IMR-90 (cell line): ENCODE measurements at regions not wholly inside any gene's neighbourhood (a gene's known extent, or its start where the extent isn't known, plus 50 kb on each side); places are given as distances from the start of the nearest gene placed in this dataset.

Experiments used
- ATAC-seq: fragments of 200-7000 bp; cut with Tn5 transposase; 2 replicates; pipeline ENCODE4 v1.9.1; 2020; ENCODE audit warnings: low read depth, mild to moderate bottlenecking, moderate library complexity
- BruUV-seq: library from RNA; stranded (reverse); fragments of 400-500 nt; replicated peaks from 2 replicates; lab custom pipeline; 2021; lab: Mats Ljungman, UMichigan
- CTCF ChIA-PET: fragments of 300-600 bp; formaldehyde crosslinking; extraction: SDS; loops from one replicate; lab custom pipeline; 2021; ENCODE audit warnings: antibody characterized with exemption; lab: Yijun Ruan, JAX
- POLR2A ChIA-PET: fragments of 300-600 bp; sonication (Branson Sonifier 250); formaldehyde crosslinking; loops from one replicate; lab custom pipeline; 2022; ENCODE audit warnings: antibody characterized with exemption; ENCODE audit not compliant: unreplicated experiment; lab: Charles Lee
- DNase-seq: peaks from one replicate; pipeline ENCODE4 v3.0.0; 2013
- H2AFZ ChIP-seq: replicated peaks from 2 replicates; pipeline ENCODE3; 2013; ENCODE audit warnings: low read length, mild to moderate bottlenecking; ENCODE audit not compliant: poor library complexity
- H2AK5ac ChIP-seq: 2 replicates; pipeline ENCODE4 v1.6.1; 2013; ENCODE audit warnings: low read depth, low read length, inconsistent platforms
- H2AK9ac ChIP-seq: replicated peaks from 2 replicates; pipeline ENCODE3; 2013; ENCODE audit warnings: mild to moderate bottlenecking, low read depth, low read length, moderate library complexity; ENCODE audit not compliant: poor library complexity
- H2BK120ac ChIP-seq: 2 replicates; pipeline ENCODE4 v1.6.1; 2013; ENCODE audit warnings: low read depth, low read length, inconsistent platforms
- H2BK15ac ChIP-seq: 3 replicates; pipeline ENCODE4 v1.6.1; 2013; ENCODE audit warnings: low read depth, low read length, inconsistent platforms
- H2BK20ac ChIP-seq: 2 replicates; pipeline ENCODE4 v1.6.1; 2013; ENCODE audit warnings: low read depth, mild to moderate bottlenecking, inconsistent platforms, low read length, moderate library complexity
- H2BK5ac ChIP-seq: 2 replicates; pipeline ENCODE4 v1.6.1; 2013; ENCODE audit warnings: mild to moderate bottlenecking, low read depth, low read length, inconsistent platforms; ENCODE audit not compliant: poor library complexity, severe bottlenecking
- H3K14ac ChIP-seq: replicated peaks from 2 replicates; pipeline ENCODE4 v1.6.1; 2013; ENCODE audit warnings: low read depth, low read length, inconsistent platforms
- H3K18ac ChIP-seq: 2 replicates; pipeline ENCODE4 v1.6.1; 2013; ENCODE audit warnings: low read depth, low read length, control low read depth
- H3K23ac ChIP-seq: 2 replicates; pipeline ENCODE4 v1.6.1; 2013; ENCODE audit warnings: low read depth, low read length, inconsistent platforms
- H3K27ac ChIP-seq: 2 replicates; pipeline ENCODE4 v1.5.1; 2013; ENCODE audit warnings: mild to moderate bottlenecking, control low read depth, low read length; ENCODE audit not compliant: insufficient read depth
- H3K27me3 ChIP-seq: 2 replicates; pipeline ENCODE4 v1.6.1; 2013; ENCODE audit warnings: low read length; ENCODE audit not compliant: control insufficient read depth, insufficient read depth
- H3K36me3 ChIP-seq: 2 replicates; pipeline ENCODE4 v1.6.1; 2013; ENCODE audit warnings: low read length, mixed read lengths; ENCODE audit not compliant: control insufficient read depth, insufficient read depth
- H3K4ac ChIP-seq: 2 replicates; pipeline ENCODE4 v1.6.1; 2013; ENCODE audit warnings: low read depth, low read length, inconsistent platforms
- H3K4me1 ChIP-seq: 2 replicates; pipeline ENCODE4 v1.6.1; 2013; ENCODE audit warnings: low read length, mixed read lengths; ENCODE audit not compliant: control insufficient read depth, insufficient read depth
- H3K4me2 ChIP-seq: 2 replicates; pipeline ENCODE4 v1.6.1; 2013; ENCODE audit warnings: low read depth, mild to moderate bottlenecking, control low read depth, low read length, moderate library complexity
- H3K4me3 ChIP-seq: 2 replicates; pipeline ENCODE4 v1.5.1; 2013; ENCODE audit warnings: low read depth, mild to moderate bottlenecking, control low read depth, low read length, moderate library complexity; ENCODE audit not compliant: insufficient read depth
- H3K56ac ChIP-seq: 2 replicates; pipeline ENCODE4 v1.6.1; 2013; ENCODE audit warnings: low read length, inconsistent platforms; ENCODE audit not compliant: insufficient read depth; ENCODE audit errors: extremely low read depth
- H3K79me1 ChIP-seq, 2 experiments: 2 replicates each; pipeline ENCODE4 v1.6.1; 2013; ENCODE audit warnings: low read length in 2 of 2, inconsistent platforms in 1 of 2, low read depth in 1 of 2
- H3K9ac ChIP-seq: 2 replicates; pipeline ENCODE4 v1.6.1; 2013; ENCODE audit warnings: low read depth, low read length, control low read depth
- H3K9me1 ChIP-seq: 2 replicates; pipeline ENCODE4 v1.6.1; 2013; ENCODE audit warnings: low read length, inconsistent platforms; ENCODE audit not compliant: insufficient read depth
- H3K9me3 ChIP-seq: 2 replicates; pipeline ENCODE4 v1.6.1; 2013; ENCODE audit warnings: low read length; ENCODE audit not compliant: control insufficient read depth, insufficient read depth
- H4K20me1 ChIP-seq: 2 replicates; pipeline ENCODE4 v1.6.1; 2013; ENCODE audit warnings: low read length, inconsistent platforms; ENCODE audit not compliant: insufficient read depth
- H4K5ac ChIP-seq: 2 replicates; pipeline ENCODE4 v1.6.1; 2013; ENCODE audit warnings: mild to moderate bottlenecking, low read depth, low read length, control low read depth
- H4K8ac ChIP-seq, 2 experiments: 2 replicates each; pipeline ENCODE4 v1.6.1; 2013; ENCODE audit warnings: low read depth in 2 of 2, low read length in 2 of 2, control low read depth in 1 of 2, inconsistent platforms in 1 of 2
- H4K91ac ChIP-seq: 2 replicates; pipeline ENCODE4 v1.6.1; 2013; ENCODE audit warnings: low read depth, low read length, inconsistent platforms; ENCODE audit not compliant: insufficient read depth
- BHLHE40 ChIP-seq: fragments of 150-350 bp; IDR thresholded peaks from 2 replicates; pipeline ENCODE4 v1.6.1; 2016; ENCODE audit warnings: mild to moderate bottlenecking, low read depth, low read length
- CEBPB ChIP-seq: IDR thresholded peaks from 2 replicates; pipeline ENCODE4 v1.6.1; 2012; ENCODE audit warnings: low read depth, low read length, improper control_type of control experiment
- CHD1 ChIP-seq: IDR thresholded peaks from 2 replicates; pipeline ENCODE4 v1.6.1; 2012; ENCODE audit warnings: low read depth, low read length, improper control_type of control experiment
- CTCF ChIP-seq: conservative IDR thresholded peaks from 2 replicates; pipeline ENCODE4 v1.5.1; 2012; ENCODE audit warnings: mild to moderate bottlenecking, low read depth, low read length, improper control_type of control experiment
- FOS ChIP-seq: fragments of 150-350 bp; IDR thresholded peaks from 2 replicates; pipeline ENCODE4 v1.6.1; 2016; ENCODE audit warnings: low read depth, low read length
- MAFK ChIP-seq: IDR thresholded peaks from 2 replicates; pipeline ENCODE4 v1.6.1; 2012; ENCODE audit warnings: low read depth, low read length, improper control_type of control experiment
- MAZ ChIP-seq: IDR thresholded peaks from 2 replicates; pipeline ENCODE4 v1.6.1; 2012; ENCODE audit warnings: low read depth, mild to moderate bottlenecking, low read length, improper control_type of control experiment, moderate library complexity, borderline replicate concordance
- MXI1 ChIP-seq: IDR thresholded peaks from 2 replicates; pipeline ENCODE4 v1.6.1; 2012; ENCODE audit warnings: low read depth, mild to moderate bottlenecking, low read length, moderate library complexity, borderline replicate concordance
- NFE2L2 ChIP-seq: fragments of 150-350 bp; IDR thresholded peaks from 2 replicates; pipeline ENCODE4 v1.6.1; 2016; ENCODE audit warnings: low read depth, mild to moderate bottlenecking, low read length
- POLR2A ChIP-seq: IDR thresholded peaks from 2 replicates; pipeline ENCODE4 v1.6.1; 2012; ENCODE audit warnings: mild to moderate bottlenecking, low read depth, low read length
- RAD21 ChIP-seq: IDR thresholded peaks from 2 replicates; pipeline ENCODE4 v1.6.1; 2012; ENCODE audit warnings: low read length, improper control_type of control experiment
- RCOR1 ChIP-seq: IDR thresholded peaks from 2 replicates; pipeline ENCODE4 v1.6.1; 2012; ENCODE audit warnings: mild to moderate bottlenecking, low read length, improper control_type of control experiment; ENCODE audit not compliant: insufficient replicate concordance
- RFX5 ChIP-seq: IDR thresholded peaks from 2 replicates; pipeline ENCODE4 v1.8.0; 2012; ENCODE audit warnings: low read depth, mild to moderate bottlenecking, low read length, moderate library complexity
- SMC3 ChIP-seq: fragments of 150-350 bp; IDR thresholded peaks from 2 replicates; pipeline ENCODE4 v1.6.1; 2016; ENCODE audit warnings: low read depth, mild to moderate bottlenecking, antibody characterized with exemption, low read length, moderate library complexity
- WGBS, 2 experiments: methylation state at CpG; one replicate each; pipeline versions ENCODE4 v1.1.5 to v1.1.7; 2013; ENCODE audit warnings: missing lambda C conversion rate in 2 of 2; ENCODE audit not compliant: insufficient read length in 1 of 2; ENCODE audit errors: extremely low coverage in 2 of 2; 5-methylcytosine and 5-hydroxymethylcytosine counted together
- dilution Hi-C: fragments of 300-500 bp; cut with HindIII; formaldehyde crosslinking; loops from one replicate; pipeline ENCODE4 v1.14.3; 2018; ENCODE audit warnings: low sequenced_read_pairs; ENCODE audit not compliant: unreplicated experiment
- in situ Hi-C: fragments of 300-500 bp; cut with MboI; formaldehyde crosslinking; loops from 3 replicates; pipeline ENCODE4 v1.14.3; 2019; ENCODE audit warnings: low sequenced_read_pairs, inconsistent platforms, mixed read lengths
- intact Hi-C: fragments of 100-400 bp; cut with micrococcal nuclease; formaldehyde crosslinking; loops from 2 replicates; pipeline ENCODE4 v1.10.0; 2022
- TF ChIP-seq, protein P1 (sequence below): fragments of 150-350 bp; IDR thresholded peaks from 2 replicates; pipeline ENCODE4 v1.6.1; 2016; ENCODE audit warnings: low read depth, mild to moderate bottlenecking, low read length, moderate library complexity, borderline replicate concordance
- TF ChIP-seq, protein P2 (sequence below): fragments of 150-350 bp; IDR thresholded peaks from 2 replicates; pipeline ENCODE4 v1.6.1; 2017; ENCODE audit warnings: mild to moderate bottlenecking, antibody characterized with exemption, low read length, low read depth

- H2BK5ac ChIP-seq: no peak overlapping the region
- H3K23ac ChIP-seq: no peak overlapping the region
- DNase-seq: no peak
- H3K9ac ChIP-seq: no peak overlapping the region
- WGBS, 2 experiments: no CpG with 5 or more reads among the region's 4 CpGs
- H2AK5ac ChIP-seq: no peak overlapping the region
- intact Hi-C loops: no loop called here
- no peaks in the 10 kb centered on the region for H3K27me3 ChIP-seq
- no peaks in the 10 kb centered on the region for H3K36me3 ChIP-seq
- no peak overlapping the region for H2AFZ ChIP-seq
- no peak overlapping the region for H3K4me3 ChIP-seq
- no peak overlapping the region for H3K4me2 ChIP-seq
- in situ Hi-C loops: no loop called here
- dilution Hi-C loops: no loop called here
- H3K79me1 ChIP-seq: no peaks in the 10 kb centered on the region
- H2BK15ac ChIP-seq: no peak overlapping the region
- no peak overlapping the region for H4K5ac ChIP-seq
- H2BK20ac ChIP-seq: no peak overlapping the region
- no peak for ATAC-seq
- no peak overlapping the region for H3K14ac ChIP-seq
- H3K9me3 ChIP-seq: peaks cover 10% of the 10 kb centered on the region
- BruUV-seq: no TSS peak
- no peak overlapping the region for H3K56ac ChIP-seq
- H4K91ac ChIP-seq: no peak overlapping the region
- ChIA-PET POLR2A (no interaction called here), CTCF (no interaction called here)
- H2BK120ac ChIP-seq: no peak overlapping the region
- no peak overlapping the region for H3K4ac ChIP-seq
- H4K20me1 ChIP-seq: no peaks in the 10 kb centered on the region
- H4K8ac ChIP-seq: no peak overlapping the region
- H3K9me1 ChIP-seq: no peaks in the 10 kb centered on the region
- no peaks in the 10 kb centered on the region for H3K4me1 ChIP-seq
- H2AK9ac ChIP-seq: no peak overlapping the region
- H3K27ac ChIP-seq: no peak overlapping the region
- no peak overlapping the region for H3K18ac ChIP-seq
- TF ChIP-seq, protein P1, sequence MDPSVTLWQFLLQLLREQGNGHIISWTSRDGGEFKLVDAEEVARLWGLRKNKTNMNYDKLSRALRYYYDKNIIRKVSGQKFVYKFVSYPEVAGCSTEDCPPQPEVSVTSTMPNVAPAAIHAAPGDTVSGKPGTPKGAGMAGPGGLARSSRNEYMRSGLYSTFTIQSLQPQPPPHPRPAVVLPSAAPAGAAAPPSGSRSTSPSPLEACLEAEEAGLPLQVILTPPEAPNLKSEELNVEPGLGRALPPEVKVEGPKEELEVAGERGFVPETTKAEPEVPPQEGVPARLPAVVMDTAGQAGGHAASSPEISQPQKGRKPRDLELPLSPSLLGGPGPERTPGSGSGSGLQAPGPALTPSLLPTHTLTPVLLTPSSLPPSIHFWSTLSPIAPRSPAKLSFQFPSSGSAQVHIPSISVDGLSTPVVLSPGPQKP: no peak
- TF ChIP-seq MAZ (no peak), SMC3 (no peak), CEBPB (no peak), MXI1 (no peak), RAD21 (no peak), RFX5 (no peak), FOS (no peak), MAFK (no peak), CTCF (no peak), POLR2A (no peak), BHLHE40 (no peak), CHD1 (no peak), RCOR1 (no peak), NFE2L2 (no peak)
- TF ChIP-seq, protein P2, sequence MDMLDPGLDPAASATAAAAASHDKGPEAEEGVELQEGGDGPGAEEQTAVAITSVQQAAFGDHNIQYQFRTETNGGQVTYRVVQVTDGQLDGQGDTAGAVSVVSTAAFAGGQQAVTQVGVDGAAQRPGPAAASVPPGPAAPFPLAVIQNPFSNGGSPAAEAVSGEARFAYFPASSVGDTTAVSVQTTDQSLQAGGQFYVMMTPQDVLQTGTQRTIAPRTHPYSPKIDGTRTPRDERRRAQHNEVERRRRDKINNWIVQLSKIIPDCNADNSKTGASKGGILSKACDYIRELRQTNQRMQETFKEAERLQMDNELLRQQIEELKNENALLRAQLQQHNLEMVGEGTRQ: no peak
Observed at GRCh38 chr18:64253222-64253621, 104.3 kb upstream of the LINC00305 start.
